Sigmoid colon (tissue), 4 donors: ENCODE measurements at regions not wholly inside any gene's neighbourhood (a gene's known extent, or its start where the extent isn't known, plus 50 kb on each side); places are given as distances from the start of the nearest gene placed in this dataset.

Experiments
- CTCF ChIP-seq, 4 experiments: fragments of 450-650 bp in 3 of 4; fragments of 200-600 bp in 1 of 4; IDR thresholded peaks; one replicate each; pipeline ENCODE4 v1.5.1; 2016 to 2019; ENCODE audit warnings: antibody characterized with exemption in 4 of 4, mild to moderate bottlenecking in 3 of 4, moderate library complexity in 2 of 4
- POLR2A ChIP-seq, 2 donors: fragments of 450-650 bp; IDR thresholded peaks; one replicate each; pipeline ENCODE4 v1.6.1; 2016; ENCODE audit warnings: antibody characterized with exemption in 2 of 2, mild to moderate bottlenecking in 2 of 2, moderate library complexity in 2 of 2
- POLR2AphosphoS5 ChIP-seq, 4 donors: sonication (generic); formaldehyde crosslinking; IDR thresholded peaks; one replicate each; pipeline ENCODE4 v1.6.1; 2017; ENCODE audit warnings: antibody characterized with exemption in 4 of 4

- no peak for TF ChIP-seq CTCF (IDR thresholded peaks at IDR 0.05)
- TF ChIP-seq POLR2AphosphoS5 (IDR thresholded peaks at IDR 0.05) = no peak
- TF ChIP-seq POLR2A (IDR thresholded peaks at IDR 0.05) = no peak
Measured at GRCh38 chr15:46452297-46452820, 817.5 kb downstream of the SQOR start.
